ENCODE measurements at regions not wholly inside any gene's neighbourhood (a gene's known extent, or its start where the extent isn't known, plus 50 kb on each side); places are given as distances from the start of the nearest gene placed in this dataset.

DNA sequence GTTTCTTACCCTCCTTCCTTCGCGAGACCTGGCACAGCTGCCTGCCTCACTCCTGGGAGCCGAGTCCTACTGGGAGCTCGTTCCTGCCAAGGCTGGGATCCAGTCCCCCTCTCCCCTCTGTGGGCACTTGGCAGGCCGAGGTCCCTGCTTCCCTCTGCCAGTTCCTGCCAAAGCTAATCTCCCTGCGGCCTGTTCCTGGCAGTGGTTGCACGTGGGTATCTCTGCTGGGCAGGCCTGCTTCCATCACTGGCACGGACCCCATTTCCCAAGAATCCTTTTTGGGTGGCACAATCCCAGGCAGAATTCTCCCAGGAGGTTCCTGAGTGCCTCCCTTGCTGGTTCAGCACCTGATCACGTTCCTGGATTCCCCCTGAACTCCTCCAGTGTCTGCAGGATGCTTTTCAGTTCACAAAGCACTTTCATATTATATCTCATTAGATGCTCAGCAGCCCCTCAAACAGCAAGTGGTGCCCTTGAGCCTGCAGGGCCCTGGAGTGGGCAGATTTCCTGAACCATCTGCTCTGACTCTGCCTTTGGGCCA, 96.5 kb downstream of the RRM1 start:
- Mint-ChIP-seq H3K27ac (no peak overlapping the region), H3K9me3 (ENCODE audit: insufficient read depth) (no peaks in the 10 kb centered on the region), H3K4me1 (peaks cover 8% of the 10 kb centered on the region), H3K4me3 (no peak overlapping the region), H3K27me3 (peaks cover 25% of the 10 kb centered on the region)
- TF ChIP-seq, protein P1, sequence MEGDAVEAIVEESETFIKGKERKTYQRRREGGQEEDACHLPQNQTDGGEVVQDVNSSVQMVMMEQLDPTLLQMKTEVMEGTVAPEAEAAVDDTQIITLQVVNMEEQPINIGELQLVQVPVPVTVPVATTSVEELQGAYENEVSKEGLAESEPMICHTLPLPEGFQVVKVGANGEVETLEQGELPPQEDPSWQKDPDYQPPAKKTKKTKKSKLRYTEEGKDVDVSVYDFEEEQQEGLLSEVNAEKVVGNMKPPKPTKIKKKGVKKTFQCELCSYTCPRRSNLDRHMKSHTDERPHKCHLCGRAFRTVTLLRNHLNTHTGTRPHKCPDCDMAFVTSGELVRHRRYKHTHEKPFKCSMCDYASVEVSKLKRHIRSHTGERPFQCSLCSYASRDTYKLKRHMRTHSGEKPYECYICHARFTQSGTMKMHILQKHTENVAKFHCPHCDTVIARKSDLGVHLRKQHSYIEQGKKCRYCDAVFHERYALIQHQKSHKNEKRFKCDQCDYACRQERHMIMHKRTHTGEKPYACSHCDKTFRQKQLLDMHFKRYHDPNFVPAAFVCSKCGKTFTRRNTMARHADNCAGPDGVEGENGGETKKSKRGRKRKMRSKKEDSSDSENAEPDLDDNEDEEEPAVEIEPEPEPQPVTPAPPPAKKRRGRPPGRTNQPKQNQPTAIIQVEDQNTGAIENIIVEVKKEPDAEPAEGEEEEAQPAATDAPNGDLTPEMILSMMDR (IDR thresholded peaks at IDR 0.05), result no peak
- no peak for TF ChIP-seq EZH2 (IDR thresholded peaks at IDR 0.05; ENCODE audit: borderline replicate concordance, insufficient read depth, low read depth, low read length, poor library complexity, severe bottlenecking)
- Histone ChIP-seq H4K20me1 (ENCODE audit: control insufficient read depth, insufficient read depth, low read length, poor library complexity, severe bottlenecking) (no peaks in the 10 kb centered on the region), H3K27ac (ENCODE audit: low read length in 2 of 2) (no peak overlapping the region), H3K4me2 (replicated peaks; ENCODE audit: low read depth, low read length, poor library complexity, severe bottlenecking) (no peak overlapping the region), H2AFZ (ENCODE audit: insufficient read depth, low read depth, low read length, poor library complexity, severe bottlenecking) (no peak overlapping the region), H3K9ac (ENCODE audit: low read length) (no peak overlapping the region), H3K36me3 (replicated peaks in 1 of 2; ENCODE audit: control extremely low read depth in 1 of 2, control insufficient read depth in 1 of 2, extremely low read depth in 1 of 2, insufficient read depth in 2 of 2, low read length in 1 of 2) (no peaks in the 10 kb centered on the region), H3K4me3 (ENCODE audit: control extremely low read depth in 1 of 5, extremely low read depth in 1 of 5, insufficient read depth in 1 of 5, low read depth in 2 of 5, low read length in 4 of 5) (no peak overlapping the region), H3K9me3 (ENCODE audit: control extremely low read depth in 1 of 3, control insufficient read depth in 2 of 3, insufficient read depth in 1 of 3, low read length in 2 of 3) (no peaks in the 10 kb centered on the region), H3K79me2 (ENCODE audit: control insufficient read depth, insufficient read depth, low read length) (no peaks in the 10 kb centered on the region), H3K4me1 (ENCODE audit: control insufficient read depth in 2 of 2, insufficient read depth in 2 of 2, low read length in 2 of 2) (peaks cover 4 to 6% of the 10 kb centered on the region in 2 donors), H3K27me3 (replicated peaks in 1 of 4; ENCODE audit: control extremely low read depth in 1 of 4, control insufficient read depth in 3 of 4, insufficient read depth in 4 of 4, low read length in 3 of 4) (peaks cover 0 to 30% (median 1%) of the 10 kb centered on the region in 4 experiments)
- 81% methylated on average over 9 of the region's 9 CpGs for WGBS (ENCODE audit: insufficient coverage)
- CTCF ChIA-PET, result no interaction called here
- DNase-seq, result no peak
- intact Hi-C loops (cut with micrococcal nuclease), result no loop called here
- no peak for ATAC-seq (ENCODE audit: low read depth)
- POLR2A ChIA-PET, result no interaction called here

- H3K36me3 ChIP-seq (replicated peaks in 1 of 2; ENCODE audit: control extremely low read depth in 1 of 2, control insufficient read depth in 1 of 2, extremely low read depth in 1 of 2, insufficient read depth in 2 of 2, low read length in 1 of 2), result no peaks in the 10 kb centered on the region
- no peak overlapping the region for H2AFZ ChIP-seq (ENCODE audit: insufficient read depth, low read depth, low read length, poor library complexity, severe bottlenecking)
- peaks cover 20% of the 10 kb centered on the region for H3K27me3 Mint-ChIP-seq
- ChIA-PET POLR2A (no interaction called here), CTCF (no interaction called here)
- H3K9me3 ChIP-seq (ENCODE audit: control extremely low read depth in 1 of 3, control insufficient read depth in 2 of 3, insufficient read depth in 1 of 3, low read length in 2 of 3), result no peaks in the 10 kb centered on the region
- H3K27ac Mint-ChIP-seq, result no peak overlapping the region
- intact Hi-C loops (cut with micrococcal nuclease), result no loop called here
- H3K27ac ChIP-seq (ENCODE audit: low read length in 2 of 2), result no peak overlapping the region
- no peak overlapping the region for H3K4me2 ChIP-seq (replicated peaks; ENCODE audit: low read depth, low read length, poor library complexity, severe bottlenecking)
- H3K9ac ChIP-seq (ENCODE audit: low read length), result no peak overlapping the region
- ATAC-seq (ENCODE audit: low read depth), result no peak
- H3K4me1 Mint-ChIP-seq, result peaks cover 8% of the 10 kb centered on the region
- no peak overlapping the region for H3K4me3 ChIP-seq (ENCODE audit: control extremely low read depth in 1 of 5, extremely low read depth in 1 of 5, insufficient read depth in 1 of 5, low read depth in 2 of 5, low read length in 4 of 5)
- 86% methylated on average over 8 of the region's 8 CpGs for WGBS (ENCODE audit: insufficient coverage)
- no peak overlapping the region for H3K4me3 Mint-ChIP-seq
- H3K79me2 ChIP-seq (ENCODE audit: control insufficient read depth, insufficient read depth, low read length), result no peaks in the 10 kb centered on the region
- no peaks in the 10 kb centered on the region for H4K20me1 ChIP-seq (ENCODE audit: control insufficient read depth, insufficient read depth, low read length, poor library complexity, severe bottlenecking)
- DNase-seq, result no peak
- no peak for TF ChIP-seq EZH2 (IDR thresholded peaks at IDR 0.05; ENCODE audit: borderline replicate concordance, insufficient read depth, low read depth, low read length, poor library complexity, severe bottlenecking)
- TF ChIP-seq, protein P1 (IDR thresholded peaks at IDR 0.05), result no peak
- peaks cover 0 to 30% (median 1%) of the 10 kb centered on the region in 4 experiments for H3K27me3 ChIP-seq (replicated peaks in 1 of 4; ENCODE audit: control extremely low read depth in 1 of 4, control insufficient read depth in 3 of 4, insufficient read depth in 4 of 4, low read length in 3 of 4)
- H3K4me1 ChIP-seq (ENCODE audit: control insufficient read depth in 2 of 2, insufficient read depth in 2 of 2, low read length in 2 of 2), result peaks cover 4 to 6% of the 10 kb centered on the region in 2 donors
- no peaks in the 10 kb centered on the region for H3K9me3 Mint-ChIP-seq (ENCODE audit: insufficient read depth)
Observed at GRCh38 chr11:4190519-4190918, 95.9 kb downstream of the RRM1 start.

Measured in B cell (primary cell).